Esophagus muscularis mucosa (tissue), 4 donors: ENCODE measurements at regions not wholly inside any gene's neighbourhood (a gene's known extent, or its start where the extent isn't known, plus 50 kb on each side); places are given as distances from the start of the nearest gene placed in this dataset.

ENCODE experiments used
- DNase-seq: peaks from one replicate; pipeline ENCODE4 v3.0.0-alpha.2; 2017; ENCODE audit errors: extremely low spot score
- H3K27ac ChIP-seq, 4 donors: fragments of 200-600 bp; sonication (generic); replicated peaks in 1 of 4; 1 replicate in 3 of 4; 2 replicates in 1 of 4; pipeline ENCODE4 v1.5.1; 2016 to 2019; ENCODE audit warnings: mild to moderate bottlenecking in 1 of 4
- H3K27me3 ChIP-seq, 4 donors: fragments of 200-600 bp; sonication (generic); one replicate each; pipeline versions ENCODE4 v1.5.1 to v1.6.0; 2016 to 2019
- H3K36me3 ChIP-seq, 4 donors: fragments of 200-600 bp; sonication (generic); one replicate each; pipeline ENCODE4 v1.5.1; 2016 to 2019
- H3K4me1 ChIP-seq, 4 donors: fragments of 200-600 bp; sonication (generic); one replicate each; pipeline ENCODE4 v1.5.1; 2016 to 2019
- H3K4me3 ChIP-seq, 4 donors: fragments of 200-600 bp; sonication (generic); 1 replicate in 2 of 4; 2 replicates in 2 of 4; pipeline ENCODE4 v1.5.1; 2016 to 2019; ENCODE audit warnings: mild to moderate bottlenecking in 4 of 4, moderate library complexity in 1 of 4
- H3K9me3 ChIP-seq, 4 donors: fragments of 200-600 bp; sonication (generic); 1 replicate in 3 of 4; 2 replicates in 1 of 4; pipeline ENCODE4 v1.5.1; 2016 to 2019
- CTCF ChIP-seq, 3 experiments: fragments of 200-600 bp in 2 of 3; fragments of 450-650 bp in 1 of 3; sonication (generic) in 2 of 3; IDR thresholded peaks; one replicate each; pipeline ENCODE4 v1.5.1; 2017 to 2019; ENCODE audit warnings: antibody characterized with exemption in 3 of 3, mild to moderate bottlenecking in 2 of 3, moderate library complexity in 1 of 3
- EP300 ChIP-seq: sonication (generic); formaldehyde crosslinking; IDR thresholded peaks from one replicate; pipeline ENCODE4 v1.6.1; 2017; ENCODE audit warnings: antibody characterized with exemption
- POLR2A ChIP-seq: fragments of 450-650 bp; IDR thresholded peaks from one replicate; pipeline ENCODE4 v1.6.1; 2017; ENCODE audit warnings: antibody characterized with exemption, moderate library complexity, mild to moderate bottlenecking, low read depth
- POLR2AphosphoS5 ChIP-seq, 2 donors: sonication (generic); formaldehyde crosslinking; IDR thresholded peaks; one replicate each; pipeline ENCODE4 v1.6.1; 2017; ENCODE audit warnings: antibody characterized with exemption in 2 of 2
- WGBS: methylation state at CpG from one replicate; pipeline ENCODE4 v1.1.5; 2018; 5-methylcytosine and 5-hydroxymethylcytosine counted together
- intact Hi-C: fragments of 100-400 bp; cut with DNase I; formaldehyde crosslinking; loops from one replicate; pipeline ENCODE4 v1.15.1; 2023

- Histone ChIP-seq H3K27me3 (no peaks in the 10 kb centered on the region), H3K36me3 (no peaks in the 10 kb centered on the region), H3K4me1 (no peaks in the 10 kb centered on the region), H3K4me3 (no peak overlapping the region), H3K9me3 (peaks cover 0 to 9% (median 6%) of the 10 kb centered on the region in 4 donors), H3K27ac (no peak overlapping the region)
- 86% methylated on average over 2 of the region's 2 CpGs for WGBS
- TF ChIP-seq CTCF (IDR thresholded peaks at IDR 0.05): no peak
- no peak for TF ChIP-seq EP300
- no peak for TF ChIP-seq POLR2A
- TF ChIP-seq POLR2AphosphoS5 (IDR thresholded peaks at IDR 0.05): no peak
- no peak for DNase-seq
- intact Hi-C loops: no loop called here
Observed at GRCh38 chr2:156670104-156670503, 233.9 kb downstream of the GPD2 start.

- no peak overlapping the region for H3K27ac ChIP-seq
- peaks cover 0 to 9% (median 6%) of the 10 kb centered on the region in 4 donors for H3K9me3 ChIP-seq
- H3K4me1 ChIP-seq: no peaks in the 10 kb centered on the region
- H3K36me3 ChIP-seq: no peaks in the 10 kb centered on the region
- no peak overlapping the region for H3K4me3 ChIP-seq
- WGBS: 66% methylated on average over 6 of the region's 6 CpGs
- intact Hi-C loops: no loop called here
- no peak for DNase-seq
- no peaks in the 10 kb centered on the region for H3K27me3 ChIP-seq
- TF ChIP-seq EP300 (no peak), POLR2AphosphoS5 (IDR thresholded peaks at IDR 0.05) (no peak), CTCF (IDR thresholded peaks at IDR 0.05) (no peak), POLR2A (no peak)
Observed at GRCh38 chr2:156671706-156672361, 235.7 kb downstream of the GPD2 start.

GRCh38 chr2:156672556-156673332 lies 236.6 kb downstream of the GPD2 start:
- H3K27me3 ChIP-seq: no peaks in the 10 kb centered on the region
- TF ChIP-seq POLR2AphosphoS5 (IDR thresholded peaks at IDR 0.05) (no peak), EP300 (no peak), CTCF (IDR thresholded peaks at IDR 0.05) (no peak), POLR2A (no peak)
- no peak overlapping the region for H3K27ac ChIP-seq
- H3K36me3 ChIP-seq: no peaks in the 10 kb centered on the region
- no peaks in the 10 kb centered on the region for H3K4me1 ChIP-seq
- no peak overlapping the region for H3K4me3 ChIP-seq
- no peak for DNase-seq
- WGBS: 82% methylated on average over 7 of the region's 7 CpGs
- intact Hi-C loops: no loop called here
- H3K9me3 ChIP-seq: peaks cover 0 to 9% (median 6%) of the 10 kb centered on the region in 4 donors

GRCh38 chr2:156673333-156673615 lies 237.1 kb downstream of the GPD2 start:
- Histone ChIP-seq H3K4me3 (no peak overlapping the region), H3K4me1 (no peaks in the 10 kb centered on the region), H3K27ac (no peak overlapping the region), H3K9me3 (peaks cover 0 to 4% (median 2%) of the 10 kb centered on the region in 4 donors), H3K36me3 (no peaks in the 10 kb centered on the region), H3K27me3 (no peaks in the 10 kb centered on the region)
- DNase-seq: no peak
- TF ChIP-seq POLR2A: no peak
- no peak for TF ChIP-seq CTCF (IDR thresholded peaks at IDR 0.05)
- no peak for TF ChIP-seq EP300
- no peak for TF ChIP-seq POLR2AphosphoS5 (IDR thresholded peaks at IDR 0.05)
- intact Hi-C loops: no loop called here
- 78% methylated on average over 2 of the region's 2 CpGs for WGBS

GRCh38 chr2:156673981-156674380 lies 237.8 kb downstream of the GPD2 start:
- H3K36me3 ChIP-seq: no peaks in the 10 kb centered on the region
- TF ChIP-seq EP300: no peak
- no peak for TF ChIP-seq POLR2AphosphoS5 (IDR thresholded peaks at IDR 0.05)
- no peak for TF ChIP-seq POLR2A
- no peak for TF ChIP-seq CTCF (IDR thresholded peaks at IDR 0.05)
- WGBS: 83% methylated on average over 2 of the region's 2 CpGs
- no peak for DNase-seq
- intact Hi-C loops: no loop called here
- H3K4me1 ChIP-seq: no peaks in the 10 kb centered on the region
- no peak overlapping the region for H3K27ac ChIP-seq
- no peak overlapping the region for H3K4me3 ChIP-seq
- no peaks in the 10 kb centered on the region for H3K9me3 ChIP-seq
- H3K27me3 ChIP-seq: no peaks in the 10 kb centered on the region
